HEK293T (cell line): ENCODE measurements at regions not wholly inside any gene's neighbourhood (a gene's known extent, or its start where the extent isn't known, plus 50 kb on each side); places are given as distances from the start of the nearest gene placed in this dataset.

Experiments
- BHLHE40 ChIP-seq: fragments of 450-650 bp; IDR thresholded peaks from 2 replicates; pipeline ENCODE4 v1.6.1; 2016; ENCODE audit warnings: mild to moderate bottlenecking, moderate library complexity, borderline replicate concordance
- CTBP1 ChIP-seq: fragments of 450-650 bp; IDR thresholded peaks from 2 replicates; pipeline ENCODE4 v1.6.1; 2016; ENCODE audit warnings: borderline replicate concordance
- FOXA1 ChIP-seq: fragments of 450-650 bp; IDR thresholded peaks from 2 replicates; pipeline ENCODE4 v1.6.1; 2016; ENCODE audit warnings: mild to moderate bottlenecking
- HDGF ChIP-seq: fragments of 450-650 bp; IDR thresholded peaks from 2 replicates; pipeline ENCODE4 v1.6.1; 2017; ENCODE audit warnings: antibody characterized with exemption, borderline replicate concordance
- L3MBTL2 ChIP-seq: fragments of 450-650 bp; conservative IDR thresholded peaks from 2 replicates; pipeline ENCODE4 v1.6.1; 2016; ENCODE audit warnings: mild to moderate bottlenecking
- LEF1 ChIP-seq: fragments of 450-650 bp; IDR thresholded peaks from 2 replicates; pipeline ENCODE4 v1.6.1; 2017; ENCODE audit warnings: mild to moderate bottlenecking, borderline replicate concordance
- SP1 ChIP-seq: fragments of 450-650 bp; IDR thresholded peaks from 2 replicates; pipeline ENCODE4 v1.6.1; 2017

- no peak for TF ChIP-seq BHLHE40
- TF ChIP-seq LEF1, result no peak
- TF ChIP-seq L3MBTL2, result no peak
- no peak for TF ChIP-seq FOXA1
- no peak for TF ChIP-seq SP1
- no peak for TF ChIP-seq HDGF
- no peak for TF ChIP-seq CTBP1
Observed at GRCh38 chrX:113370006-113370405, 529.4 kb upstream of the AMOT start.
